NCI-H82 treated with DMSO at 0.1 percent for 48 hours (cell line): ENCODE measurements at regions not wholly inside any gene's neighbourhood (a gene's known extent, or its start where the extent isn't known, plus 50 kb on each side); places are given as distances from the start of the nearest gene placed in this dataset.

Experiments used
- DNase-seq: peaks from one replicate; lab custom pipeline; 2025; ENCODE audit not compliant: unreplicated experiment; lab: John Stamatoyannopoulos, UW

DNA sequence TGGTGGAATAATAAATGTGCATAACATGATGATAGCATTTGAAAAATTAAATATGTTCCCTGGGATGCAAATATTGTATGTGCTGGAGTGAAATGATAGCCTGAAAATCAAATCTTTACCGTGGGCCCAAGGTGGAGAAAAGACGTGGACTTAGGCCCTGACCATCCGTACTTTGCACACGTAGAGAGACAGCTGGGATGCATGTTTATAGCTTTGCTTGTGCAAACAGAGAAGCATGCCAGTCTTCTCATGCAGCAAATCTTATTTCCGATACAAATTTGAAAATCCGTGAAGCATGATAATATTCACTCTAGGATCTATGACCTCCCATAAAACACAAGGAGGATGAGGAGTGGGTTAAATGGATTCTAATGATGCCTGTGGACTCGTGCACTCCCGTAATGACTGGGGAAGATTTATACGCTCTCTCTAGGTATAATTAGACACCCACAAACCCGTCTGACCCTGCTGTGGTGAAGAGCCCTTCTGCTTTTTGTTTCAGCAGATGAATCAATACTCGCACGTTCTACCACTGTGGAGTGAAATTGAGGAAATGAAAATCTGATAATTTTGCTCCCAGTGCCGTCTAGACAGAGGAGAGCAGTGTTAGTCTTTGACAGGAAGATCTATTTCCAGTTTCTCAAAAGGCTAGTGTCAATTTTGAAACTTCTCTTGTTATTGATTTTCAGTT is 810.3 kb upstream of the SALL3 start:
- no peak for DNase-seq

DNA sequence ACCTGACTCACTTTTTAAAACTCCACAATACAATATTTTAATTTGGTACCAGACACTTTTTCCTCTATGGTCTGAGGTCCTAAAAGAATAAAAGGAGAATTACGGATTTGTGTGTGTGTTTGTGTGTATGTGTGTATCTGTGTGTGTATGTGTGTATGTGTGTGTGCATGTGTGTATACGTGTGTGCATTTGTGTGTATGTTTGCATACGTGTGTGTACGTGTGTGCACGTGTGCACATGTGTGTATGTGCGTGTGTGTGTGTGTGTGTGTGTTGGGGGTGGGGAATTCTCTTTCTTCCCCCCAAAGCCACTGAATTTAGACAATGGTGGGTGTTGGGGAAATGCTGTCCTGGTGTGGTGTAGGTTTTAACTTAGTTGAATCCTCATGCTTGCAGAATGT is 807.7 kb upstream of the SALL3 start:
- no peak for DNase-seq

DNA sequence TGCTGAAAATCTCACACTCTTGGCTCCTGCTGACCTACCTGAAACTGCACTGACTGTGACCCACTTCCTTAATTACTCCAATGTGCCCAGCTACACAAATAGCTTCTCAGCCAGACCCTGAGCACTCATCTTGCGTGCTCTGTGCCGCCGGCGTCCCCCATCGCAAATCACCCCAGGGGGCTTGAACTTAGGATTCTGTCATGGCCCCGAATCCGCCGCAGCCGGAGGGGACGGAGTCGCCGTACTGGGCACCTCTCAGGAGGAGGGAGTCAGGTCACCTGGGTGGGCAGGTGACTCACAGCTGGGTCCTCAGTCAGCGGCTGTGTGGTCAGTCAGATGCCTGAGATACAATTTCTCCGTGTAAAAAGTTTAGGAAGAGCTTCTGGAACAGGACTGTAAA is 804.9 kb upstream of the SALL3 start:
- no peak for DNase-seq

DNA sequence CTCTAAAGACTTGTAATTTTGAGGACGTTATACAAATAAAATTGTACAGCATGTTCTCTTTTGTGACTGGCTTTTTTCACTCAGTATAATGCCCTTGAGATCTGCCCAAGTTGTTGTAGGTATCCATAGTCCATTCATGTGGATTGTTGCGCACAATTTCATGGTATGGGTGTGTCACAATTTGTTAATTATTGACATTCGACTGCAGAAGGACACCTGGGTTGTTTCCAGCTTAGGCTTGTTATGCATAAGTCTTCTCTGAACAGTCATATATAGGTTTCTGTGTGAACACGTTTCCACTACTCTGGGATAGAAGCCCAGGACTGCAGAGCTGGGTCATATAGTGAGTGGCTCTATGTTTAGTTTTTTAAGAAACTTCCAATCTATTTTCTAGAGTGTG is 800.8 kb upstream of the SALL3 start:
- no peak for DNase-seq

DNA sequence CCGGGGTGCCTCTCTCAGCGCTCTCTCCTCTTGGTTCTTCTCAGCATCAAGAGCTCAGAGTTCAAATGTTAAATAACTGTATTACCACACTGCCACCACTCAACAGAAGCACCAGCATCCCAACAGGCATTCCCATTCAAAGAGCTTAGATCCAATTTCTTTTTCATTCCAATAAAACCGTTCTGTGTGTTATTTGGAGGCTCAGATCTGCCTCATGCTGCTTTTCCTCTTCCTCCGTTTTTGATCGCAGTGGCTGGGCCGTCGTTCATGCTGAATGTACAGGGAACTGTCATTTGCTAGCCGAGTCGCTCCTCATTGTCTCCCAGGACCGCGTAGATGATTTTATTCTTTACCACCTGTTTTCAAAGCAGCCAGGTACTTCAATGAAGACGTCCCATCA is 798.9 kb upstream of the SALL3 start:
- DNase-seq, result no peak

DNA sequence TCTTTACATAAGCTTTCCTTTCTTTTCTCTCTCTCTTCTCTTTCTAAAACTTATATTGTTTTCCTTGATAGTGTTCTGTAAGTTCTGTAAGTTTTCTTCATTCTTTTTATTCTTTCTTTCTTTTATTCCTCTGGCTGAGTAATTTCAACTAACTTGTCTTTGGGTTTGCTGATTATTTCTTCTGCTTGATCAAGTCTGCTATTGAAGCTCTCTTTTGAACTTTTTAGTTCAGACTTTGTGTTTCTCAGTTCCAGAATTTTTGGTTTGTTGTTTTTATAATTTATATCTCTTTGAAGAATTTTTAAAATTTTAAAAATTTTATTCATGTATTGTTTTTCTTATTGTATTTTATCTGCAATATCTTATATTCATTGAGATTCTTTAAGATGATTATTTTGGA is 795.8 kb upstream of the SALL3 start:
- DNase-seq, result no peak

DNA sequence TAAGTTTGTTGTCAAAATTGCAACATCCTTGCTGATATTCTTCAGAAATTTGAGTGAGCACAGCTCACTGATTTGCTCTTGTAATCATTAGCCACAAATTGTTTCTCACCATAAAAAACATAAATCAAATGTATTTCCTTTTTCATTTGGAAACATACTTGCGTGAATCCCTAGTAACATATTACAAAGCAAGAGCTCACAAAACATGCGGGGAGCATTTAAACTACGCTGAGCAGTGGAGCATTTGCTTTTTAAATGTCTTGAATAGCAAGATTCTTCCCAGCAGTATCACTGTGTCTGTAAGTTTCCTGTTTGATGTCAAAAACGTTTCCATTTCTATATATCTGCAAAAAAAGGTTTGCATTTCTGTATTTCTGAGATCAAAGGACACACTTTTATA is 788.3 kb upstream of the SALL3 start:
- DNase-seq, result no peak

DNA sequence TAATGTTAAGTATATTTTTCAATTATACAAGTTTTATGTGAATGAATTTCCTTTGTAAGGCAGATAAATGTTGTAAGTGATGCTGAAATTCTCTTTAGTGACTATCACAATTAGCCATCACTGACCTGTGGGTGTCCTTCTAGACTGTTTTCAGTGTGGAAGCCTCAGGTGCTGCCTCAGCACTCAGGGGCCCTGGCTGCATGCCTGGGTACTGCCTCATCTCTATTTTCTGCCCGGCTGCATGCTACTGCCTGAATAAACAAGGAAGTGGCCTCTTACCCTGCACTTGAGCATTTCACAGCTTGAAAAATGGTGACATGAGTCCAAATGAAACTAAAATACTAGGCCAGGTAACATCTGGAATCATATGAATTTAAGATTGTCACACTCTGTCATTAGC is 787.6 kb upstream of the SALL3 start:
- DNase-seq, result no peak

DNA sequence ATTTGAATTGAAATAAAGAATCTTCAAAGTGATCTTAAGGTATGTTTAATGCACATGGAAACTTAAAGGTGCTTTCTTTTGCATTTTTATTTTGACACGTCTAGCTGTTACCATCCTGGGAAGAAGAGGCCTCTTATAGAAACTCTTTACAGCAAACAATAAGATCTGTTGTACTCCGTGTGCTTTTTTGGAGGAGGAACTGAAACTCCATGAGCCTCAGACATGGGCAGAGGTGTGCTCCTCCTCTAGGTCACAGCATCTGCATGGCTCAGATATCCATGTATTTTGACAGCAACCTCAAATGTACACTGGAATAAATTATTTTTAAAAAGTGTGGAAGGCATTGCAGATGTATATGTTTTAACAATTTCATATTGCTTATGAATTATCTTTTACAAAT is 783.3 kb upstream of the SALL3 start:
- DNase-seq, result no peak

DNA sequence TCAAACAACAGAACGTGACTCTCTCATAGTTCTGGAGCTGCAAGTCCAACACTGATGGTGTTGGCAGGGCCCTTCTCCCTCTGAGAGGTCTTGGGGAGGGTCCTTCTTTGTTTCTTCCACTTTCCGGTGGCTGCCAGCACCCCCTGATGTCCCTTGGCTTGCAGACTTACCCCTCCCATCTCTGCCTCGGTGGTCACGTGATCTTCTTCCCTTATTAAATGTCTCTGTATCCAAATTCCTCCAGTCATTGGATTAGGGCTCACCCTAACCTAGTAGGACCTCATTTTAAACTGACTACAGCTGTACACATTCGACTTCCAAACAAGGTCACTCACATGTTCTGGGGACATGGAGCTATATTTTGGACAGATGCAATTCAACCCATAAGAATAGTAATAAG is 780.6 kb upstream of the SALL3 start:
- DNase-seq, result no peak

DNA sequence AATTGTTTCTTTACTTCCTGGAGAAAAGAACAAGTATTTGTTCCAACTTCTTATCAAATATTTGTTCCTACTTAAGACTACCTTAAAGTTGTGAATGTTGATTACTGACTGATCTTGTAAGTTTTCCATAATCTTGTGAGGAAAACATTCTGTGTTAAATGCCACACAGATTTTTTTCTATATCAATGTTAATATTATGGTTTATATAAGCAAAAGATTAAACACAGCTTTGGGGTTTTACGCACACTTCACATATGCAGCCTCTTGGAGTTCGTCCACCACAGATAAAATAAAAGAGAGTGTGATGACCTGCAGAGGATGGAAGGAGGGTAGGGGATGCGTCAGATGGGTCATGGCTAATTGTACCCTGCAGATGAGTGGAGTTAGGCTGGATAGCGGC is 780.0 kb upstream of the SALL3 start:
- DNase-seq, result no peak

DNA sequence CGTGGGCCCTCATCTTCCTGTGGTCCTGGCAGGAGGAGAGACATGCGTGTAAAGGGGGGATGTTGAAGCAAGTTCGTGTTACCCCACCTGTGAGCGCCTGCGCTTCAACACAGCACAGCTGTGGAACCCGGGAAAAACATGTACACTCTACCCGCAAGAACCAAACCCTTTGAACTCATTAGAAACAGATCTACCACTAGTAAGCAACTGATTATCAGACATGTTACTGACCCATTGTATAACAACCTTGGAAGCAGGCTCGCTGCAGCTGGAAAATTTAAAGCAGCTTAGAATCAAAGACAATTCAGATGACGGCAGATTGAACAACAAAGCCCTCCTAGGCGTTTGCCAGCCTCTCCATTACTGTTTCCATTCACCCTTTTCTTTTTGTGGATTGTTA is 771.7 kb upstream of the SALL3 start:
- DNase-seq, result no peak

DNA sequence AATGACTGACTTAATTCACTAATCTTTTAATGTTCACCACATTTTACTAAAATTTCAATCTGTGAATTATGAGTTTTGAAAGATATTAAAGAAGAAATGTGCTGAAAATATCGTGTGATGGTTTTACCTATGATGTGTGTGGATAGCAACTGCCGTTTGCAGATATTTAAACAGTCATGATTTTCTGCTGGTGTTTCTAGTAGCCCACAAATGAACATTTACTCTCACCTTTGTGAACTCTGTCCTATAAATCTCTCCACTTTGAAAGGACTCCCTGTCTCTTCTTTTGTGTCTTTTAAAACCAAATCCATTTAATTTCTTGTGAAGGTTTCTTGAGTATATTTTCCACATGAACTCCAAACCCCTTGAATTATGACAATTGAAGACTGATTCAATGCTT is 771.2 kb upstream of the SALL3 start:
- no peak for DNase-seq

DNA sequence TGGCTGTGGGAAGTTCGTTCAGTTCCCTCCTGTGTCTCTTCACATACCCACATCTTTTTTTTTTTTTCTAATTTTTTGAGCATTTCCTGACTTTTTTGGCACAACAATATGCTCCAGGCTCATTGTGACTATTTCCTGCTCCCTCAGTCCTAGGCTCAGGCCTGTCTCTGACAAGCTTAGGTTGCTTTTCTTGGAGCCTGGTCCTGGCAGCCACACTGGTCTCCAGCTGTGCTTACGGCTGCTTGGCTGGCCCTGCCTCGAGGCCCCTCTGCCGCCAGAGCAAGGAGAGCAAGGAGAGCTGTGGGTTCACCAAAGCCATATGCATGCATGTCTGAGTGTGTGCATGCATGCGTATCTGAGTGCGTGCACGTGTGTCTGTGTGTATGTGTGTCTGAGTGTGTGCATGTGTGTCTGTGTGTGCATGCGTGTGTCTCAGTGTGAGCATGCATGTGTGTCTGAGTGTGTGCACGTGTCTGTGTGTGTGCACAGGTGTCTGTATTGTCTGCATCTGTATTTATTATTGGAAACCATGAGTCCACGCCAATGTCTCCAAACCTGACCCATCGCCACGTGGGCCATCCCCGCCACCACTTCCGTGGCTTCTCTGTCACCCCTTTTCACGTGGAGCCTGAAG is 766.1 kb upstream of the SALL3 start:
- no peak for DNase-seq

DNA sequence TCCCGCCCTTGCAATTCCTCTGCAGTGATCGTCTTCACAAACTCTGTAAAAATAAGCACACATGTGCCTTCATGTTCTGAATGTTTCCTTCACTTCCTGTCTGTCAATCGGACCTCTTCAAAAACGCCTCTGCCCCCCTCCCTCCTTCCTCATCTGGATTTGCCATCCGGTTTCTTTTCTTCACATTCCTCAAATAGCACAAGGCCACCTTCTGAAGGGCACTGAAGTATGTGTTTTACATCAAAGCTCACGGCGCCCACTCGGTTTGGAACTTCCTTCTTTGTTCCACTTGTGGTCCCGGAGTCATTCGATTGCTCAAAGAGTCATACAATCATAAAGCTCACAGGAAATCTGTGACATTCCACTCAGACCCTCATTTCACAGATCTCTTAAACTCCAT is 758.1 kb upstream of the SALL3 start:
- no peak for DNase-seq

DNA sequence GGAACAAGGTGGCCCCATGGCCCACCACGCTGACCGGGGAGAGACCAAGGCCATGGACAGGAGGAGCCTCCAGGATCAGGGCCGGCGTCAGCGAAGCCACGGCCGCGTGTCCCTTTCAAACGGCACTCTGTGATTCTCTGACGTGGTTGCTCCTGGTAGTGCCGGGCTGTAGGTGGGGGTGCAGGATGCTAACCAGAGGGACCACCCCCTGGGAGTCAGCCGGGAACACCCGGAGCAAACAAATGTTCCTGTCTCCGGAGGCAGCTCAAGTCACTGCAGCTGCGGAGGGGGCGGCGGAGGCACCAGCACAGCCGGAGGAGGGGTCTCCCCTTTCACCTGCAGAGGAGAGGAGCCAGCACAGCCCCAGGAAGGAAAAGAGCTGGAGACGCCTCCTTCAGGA is 750.6 kb upstream of the SALL3 start:
- no peak for DNase-seq

DNA sequence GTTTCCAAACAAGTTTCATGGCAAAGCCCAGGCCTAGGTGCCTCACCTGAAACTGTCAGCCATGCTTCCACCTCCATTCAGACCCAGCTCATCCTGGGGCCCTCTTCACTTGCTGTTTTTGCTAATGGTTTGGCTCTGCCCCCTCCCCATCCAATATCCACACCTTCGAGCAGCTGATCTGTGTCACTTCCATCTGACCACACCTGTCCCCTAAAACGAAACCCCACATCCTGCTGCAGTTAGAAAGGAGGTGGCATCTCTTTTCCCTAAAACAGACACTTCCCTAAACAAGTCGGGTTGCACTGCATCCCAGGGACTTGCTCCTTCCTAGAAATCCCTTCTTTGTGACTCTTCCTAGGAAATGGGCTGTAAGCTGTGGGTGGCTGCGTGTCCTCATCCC is 748.7 kb upstream of the SALL3 start:
- no peak for DNase-seq

DNA sequence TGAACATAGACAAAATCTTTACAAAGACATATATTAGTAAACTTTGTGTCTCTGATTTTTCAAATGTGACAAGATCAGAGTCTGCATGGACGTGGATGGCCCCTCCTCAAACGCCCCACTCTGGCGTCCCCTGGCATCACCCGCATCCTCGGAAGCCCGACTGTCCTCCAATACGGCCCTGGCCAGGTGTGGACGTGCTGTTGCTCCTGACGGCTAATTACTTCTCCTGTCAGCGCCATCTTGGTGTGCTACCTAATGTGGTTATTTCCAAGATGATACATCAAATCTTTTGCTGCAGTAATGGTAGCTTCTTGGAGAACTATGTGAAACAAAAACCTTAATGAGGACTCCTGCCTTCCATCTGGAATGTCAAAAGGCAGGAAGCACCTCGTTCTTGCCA is 747.4 kb upstream of the SALL3 start:
- DNase-seq, result no peak

DNA sequence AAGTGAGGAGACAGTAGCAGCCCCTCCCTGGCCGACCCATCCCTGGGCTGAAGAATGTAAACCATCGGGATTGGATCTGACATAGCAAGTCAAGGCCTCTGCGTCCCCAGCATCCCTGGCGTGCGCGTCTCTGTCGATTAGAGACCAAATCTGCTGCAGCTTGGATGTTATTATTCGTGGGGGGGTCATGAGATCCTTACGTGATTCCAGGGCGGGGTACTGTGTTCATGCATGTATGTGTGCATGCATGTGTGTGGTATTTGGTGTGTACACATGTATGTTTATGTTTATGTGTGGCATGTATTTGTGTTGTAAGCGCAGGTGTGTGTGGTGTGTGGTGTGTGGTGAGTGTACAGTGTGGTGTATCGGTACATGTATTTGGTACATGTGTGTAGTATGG is 741.8 kb upstream of the SALL3 start:
- DNase-seq, result no peak

DNA sequence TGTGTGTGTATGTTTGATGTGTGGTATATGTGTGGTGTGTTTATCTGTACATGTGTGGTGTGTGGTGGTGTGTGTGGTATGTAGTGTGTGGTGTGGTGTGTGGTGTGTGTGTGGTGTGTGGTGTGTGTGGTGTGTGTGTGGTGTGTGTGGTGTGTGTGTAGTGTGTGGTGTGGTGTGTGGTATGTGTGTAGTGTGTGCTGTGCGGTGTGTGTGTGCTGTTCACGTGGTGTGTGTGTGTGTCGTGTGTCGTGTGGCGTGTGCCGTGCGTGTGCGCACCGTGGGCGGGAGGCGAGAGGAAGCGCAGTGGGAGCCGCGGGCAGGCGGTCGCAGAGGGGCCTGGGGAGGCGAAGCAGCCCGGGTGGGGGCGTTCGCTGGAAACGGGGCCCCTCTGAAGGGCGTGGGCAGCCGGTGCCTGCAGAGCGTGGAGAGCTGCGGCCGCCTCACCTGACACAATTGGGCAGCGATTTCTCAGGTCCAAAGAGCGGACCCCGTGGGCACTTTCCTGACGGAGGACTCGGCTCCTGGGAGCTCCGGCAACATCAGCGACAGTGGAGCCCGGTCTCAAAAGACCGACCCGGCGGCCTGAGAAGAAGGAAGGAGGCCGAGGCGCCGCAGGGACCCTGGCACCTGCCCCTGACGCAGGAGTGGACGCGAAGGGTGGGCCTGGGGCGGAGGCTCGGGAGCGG is 741.1 kb upstream of the SALL3 start:
- no peak for DNase-seq

DNA sequence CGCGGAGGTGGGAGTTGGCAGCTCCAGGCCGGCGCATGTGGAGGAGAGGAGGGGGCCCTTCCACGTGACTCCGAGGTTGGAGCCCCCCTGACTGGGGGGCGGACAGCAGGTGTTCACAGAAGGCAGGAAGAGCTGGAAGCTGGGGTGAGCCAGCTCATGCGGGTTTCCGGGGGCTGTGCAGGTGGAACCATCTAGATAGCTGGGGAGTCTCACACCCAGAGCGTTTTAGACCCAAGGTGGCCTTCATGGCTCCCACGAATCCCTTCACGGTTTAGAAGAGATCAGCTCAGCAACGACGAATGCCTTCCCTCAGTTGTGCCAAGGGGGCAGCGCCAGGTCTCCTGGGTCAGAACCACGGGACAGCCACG is 740.5 kb upstream of the SALL3 start:
- no peak for DNase-seq

DNA sequence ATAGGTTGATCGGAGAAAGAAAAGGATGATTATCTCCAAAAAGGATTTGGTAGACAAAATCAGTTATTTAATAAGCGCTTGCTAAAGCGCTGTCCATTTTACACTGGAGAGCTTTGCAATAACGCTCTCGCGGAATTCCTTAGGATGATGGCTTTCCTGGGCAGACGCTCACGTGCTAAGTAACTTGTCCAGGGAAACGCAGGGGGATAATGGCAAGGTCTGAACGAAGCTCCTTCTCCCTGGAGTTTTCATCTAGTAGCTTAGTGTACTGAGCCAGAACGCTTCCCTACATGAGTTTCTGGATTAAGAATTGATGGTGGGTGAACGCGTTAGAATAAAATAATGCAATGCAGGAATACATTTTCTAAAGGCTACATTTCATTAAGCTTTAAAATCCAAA is 739.5 kb upstream of the SALL3 start:
- no peak for DNase-seq
